A549 (cell line): ENCODE measurements at regions not wholly inside any gene's neighbourhood (a gene's known extent, or its start where the extent isn't known, plus 50 kb on each side); places are given as distances from the start of the nearest gene placed in this dataset.

Experiments
- ATAC-seq, 2 experiments: fragments of 200-7000 bp in 1 of 2; fragments of >200 bp in 1 of 2; cut with Nextera tagmentation in 1 of 2; cut with Tn5 transposase in 1 of 2; 3 replicates each; pipeline versions ENCODE4 v1.8.0 to v1.9.1; 2018 to 2020; ENCODE audit warnings: mild to moderate bottlenecking in 1 of 2, moderate library complexity in 1 of 2
- CTCF ChIA-PET: fragments of 300-600 bp; sonication (Branson Sonifier 250); formaldehyde crosslinking; extraction: SDS; loops from one replicate; lab custom pipeline; 2021; ENCODE audit warnings: antibody characterized with exemption, inconsistent platforms; lab: Yijun Ruan, JAX
- POLR2A ChIA-PET: fragments of 350-600 bp; formaldehyde crosslinking; extraction: SDS; loops from one replicate; lab custom pipeline; 2021; ENCODE audit warnings: antibody characterized with exemption, inconsistent platforms; lab: Yijun Ruan, JAX
- DNase-seq, 2 experiments: peaks; one replicate each; pipeline versions ENCODE4 v3.0.0 to v3.0.0-alpha.2; 2011 to 2016; ENCODE audit warnings: low read depth in 1 of 2, low spot score in 1 of 2
- FAIRE-seq: peaks from 2 replicates; lab custom pipeline; 2011; peaks lifted over from hg19 to GRCh38; lab: Jason Lieb, UNC
- H3K27ac ChIP-seq, 2 experiments: fragments of >200 bp; sonication (Bioruptor Twin); formaldehyde crosslinking; 3 replicates each; pipeline ENCODE4 v1.5.1; 2016 to 2017
- H3K4me1 ChIP-seq: fragments of >200 bp; sonication (Bioruptor Twin); formaldehyde crosslinking; 3 replicates; pipeline ENCODE4 v1.6.1; 2016
- H3K4me2 ChIP-seq: fragments of >200 bp; sonication (Bioruptor Twin); formaldehyde crosslinking; 3 replicates; pipeline ENCODE4 v1.6.1; 2016
- H3K4me3 ChIP-seq: fragments of >200 bp; sonication (Bioruptor Twin); formaldehyde crosslinking; 3 replicates; pipeline ENCODE4 v1.5.1; 2016
- H3K9me3 ChIP-seq: fragments of >200 bp; sonication (Bioruptor Twin); formaldehyde crosslinking; 3 replicates; pipeline ENCODE4 v1.6.1; 2016
- BHLHE40 ChIP-seq: IDR thresholded peaks from 2 replicates; pipeline ENCODE4 v1.6.1; 2012; ENCODE audit warnings: low read depth, low read length, inconsistent platforms
- CBX2 ChIP-seq: fragments of 200-600 bp; sonication (generic); IDR thresholded peaks from 2 replicates; pipeline ENCODE4 v1.6.1; 2016; ENCODE audit warnings: low read depth, mild to moderate bottlenecking, borderline replicate concordance
- EHF ChIP-seq: fragments of 250-450 bp; sonication (Bioruptor Pico); IDR thresholded peaks from 2 replicates; pipeline ENCODE4 v1.5.0; 2020; ENCODE audit warnings: mild to moderate bottlenecking
- EHMT2 ChIP-seq: fragments of 200-600 bp; sonication (generic); IDR thresholded peaks from 2 replicates; pipeline ENCODE4 v1.6.1; 2016; ENCODE audit warnings: antibody characterized with exemption, low read depth, mild to moderate bottlenecking, moderate library complexity
- EP300 ChIP-seq, 2 experiments: fragments of >200 bp; sonication (Bioruptor Twin); formaldehyde crosslinking; IDR thresholded peaks; 2 replicates in 1 of 2; 3 replicates in 1 of 2; pipeline ENCODE4 v1.6.1; 2016 to 2017
- FOSB ChIP-seq: fragments of 250-450 bp; sonication (Bioruptor Pico); IDR thresholded peaks from 2 replicates; pipeline ENCODE4 v1.5.0; 2020; ENCODE audit warnings: mild to moderate bottlenecking, moderate library complexity
- FOSL2 ChIP-seq, 2 experiments: fragments of 450-650 bp in 1 of 2; fragments of >200 bp in 1 of 2; sonication (Bioruptor Twin) in 1 of 2; formaldehyde crosslinking; IDR thresholded peaks; 2 replicates each; pipeline versions ENCODE4 v1.5.0 to v1.6.1; 2016 to 2020; ENCODE audit warnings: mild to moderate bottlenecking in 1 of 2, moderate library complexity in 1 of 2
- GATA3 ChIP-seq: IDR thresholded peaks from 2 replicates; pipeline ENCODE4 v1.6.1; 2012; ENCODE audit warnings: borderline replicate concordance
- HOXA7 ChIP-seq: fragments of 250-450 bp; sonication (Bioruptor Pico); IDR thresholded peaks from 2 replicates; pipeline ENCODE4 v1.5.0; 2020; ENCODE audit warnings: mild to moderate bottlenecking, moderate library complexity
- HOXB13 ChIP-seq: fragments of 250-450 bp; sonication (Bioruptor Pico); IDR thresholded peaks from 2 replicates; pipeline ENCODE4 v1.5.0; 2020; ENCODE audit warnings: low read depth, mild to moderate bottlenecking, moderate library complexity
- HOXB5 ChIP-seq: fragments of 250-450 bp; sonication (Bioruptor Pico); IDR thresholded peaks from 2 replicates; pipeline ENCODE4 v1.5.0; 2020; ENCODE audit warnings: mild to moderate bottlenecking, moderate library complexity
- KDM5A ChIP-seq: fragments of 200-600 bp; sonication (generic); IDR thresholded peaks from 2 replicates; pipeline ENCODE4 v1.6.1; 2016; ENCODE audit warnings: antibody characterized with exemption, mild to moderate bottlenecking
- NPAS2 ChIP-seq: fragments of 250-450 bp; sonication (Bioruptor Pico); IDR thresholded peaks from 2 replicates; pipeline ENCODE4 v1.8.0; 2022; ENCODE audit warnings: mild to moderate bottlenecking, moderate library complexity, borderline replicate concordance
- NR3C1 ChIP-seq: fragments of >200 bp; sonication (Bioruptor Twin); formaldehyde crosslinking; IDR thresholded peaks from 3 replicates; pipeline ENCODE4 v1.6.1; 2017
- PHF8 ChIP-seq: fragments of 200-600 bp; sonication (generic); IDR thresholded peaks from 2 replicates; pipeline ENCODE4 v1.6.1; 2016; ENCODE audit warnings: low read depth, mild to moderate bottlenecking, antibody characterized with exemption, moderate library complexity, borderline replicate concordance
- POLR2A ChIP-seq: IDR thresholded peaks from 2 replicates; pipeline ENCODE4 v1.6.1; 2012; ENCODE audit warnings: mild to moderate bottlenecking, low read length
- POLR2AphosphoS2 ChIP-seq: conservative IDR thresholded peaks from 2 replicates; pipeline ENCODE4 v1.6.1; 2012; ENCODE audit warnings: low read length, improper control_type of control experiment, inconsistent platforms
- RAD21 ChIP-seq, 2 experiments: fragments of >200 bp in 1 of 2; sonication (Bioruptor Twin) in 1 of 2; formaldehyde crosslinking in 1 of 2; IDR thresholded peaks in 1 of 2; conservative IDR thresholded peaks in 1 of 2; 2 replicates in 1 of 2; 3 replicates in 1 of 2; pipeline ENCODE4 v1.6.1; 2012 to 2018; ENCODE audit warnings: inconsistent platforms in 1 of 2
- RARB ChIP-seq: fragments of 250-450 bp; sonication (Bioruptor Pico); IDR thresholded peaks from 2 replicates; pipeline ENCODE4 v1.8.0; 2021; ENCODE audit warnings: mild to moderate bottlenecking, moderate library complexity
- RFX5 ChIP-seq: fragments of 450-650 bp; IDR thresholded peaks from 2 replicates; pipeline ENCODE4 v1.7.1; 2014; ENCODE audit warnings: antibody characterized with exemption, mild to moderate bottlenecking, moderate library complexity
- RNF2 ChIP-seq: fragments of 200-600 bp; sonication (generic); IDR thresholded peaks from 2 replicates; pipeline ENCODE4 v1.6.1; 2016; ENCODE audit warnings: low read depth, mild to moderate bottlenecking, antibody characterized with exemption, moderate library complexity, borderline replicate concordance
- SMC3 ChIP-seq: fragments of >200 bp; sonication (Bioruptor Twin); formaldehyde crosslinking; IDR thresholded peaks from 3 replicates; pipeline ENCODE4 v1.6.1; 2018; ENCODE audit warnings: inconsistent platforms
- TP53 ChIP-seq: fragments of 250-450 bp; sonication (Bioruptor Pico); IDR thresholded peaks from 2 replicates; pipeline ENCODE4 v1.5.0; 2021; ENCODE audit warnings: mild to moderate bottlenecking, moderate library complexity
- ZFP36 ChIP-seq: fragments of 450-650 bp; IDR thresholded peaks from 2 replicates; pipeline ENCODE4 v1.6.1; 2014; ENCODE audit warnings: borderline replicate concordance; ENCODE audit not compliant: partially characterized antibody
- ZSCAN20 ChIP-seq: fragments of 250-450 bp; sonication (Bioruptor Pico); IDR thresholded peaks from 2 replicates; pipeline ENCODE4 v1.8.0; 2022; ENCODE audit warnings: mild to moderate bottlenecking, moderate library complexity
- WGBS: methylation state at CpG from one replicate; pipeline ENCODE4 v1.1.6; 2017; ENCODE audit errors: missing lambda C conversion rate; 5-methylcytosine and 5-hydroxymethylcytosine counted together
- TF ChIP-seq, protein P1 (sequence below): fragments of 450-650 bp; IDR thresholded peaks from 2 replicates; pipeline ENCODE4 v1.6.1; 2014; ENCODE audit warnings: antibody characterized with exemption
- TF ChIP-seq, protein P2 (sequence below): fragments of 150-350 bp; IDR thresholded peaks from 2 replicates; pipeline ENCODE4 v1.6.1; 2014; ENCODE audit warnings: low read depth, mild to moderate bottlenecking, low read length
- TF ChIP-seq, protein P3 (sequence below): IDR thresholded peaks from 2 replicates; pipeline ENCODE4 v1.6.1; 2012; ENCODE audit warnings: low read depth, borderline replicate concordance
- TF ChIP-seq, protein P4 (sequence below): fragments of 250-450 bp; sonication (Bioruptor Pico); IDR thresholded peaks from 2 replicates; pipeline ENCODE4 v1.5.0; 2020; ENCODE audit warnings: low read depth, mild to moderate bottlenecking, moderate library complexity
- TF ChIP-seq, protein P5 (sequence below): fragments of >200 bp; sonication (Bioruptor Twin); formaldehyde crosslinking; IDR thresholded peaks from 2 replicates; pipeline ENCODE4 v1.6.1; 2016
- TF ChIP-seq, protein P6 (sequence below): fragments of 250-450 bp; sonication (Bioruptor Pico); IDR thresholded peaks from 2 replicates; pipeline ENCODE4 v1.5.0; 2021; ENCODE audit warnings: mild to moderate bottlenecking, moderate library complexity, borderline replicate concordance

DNA sequence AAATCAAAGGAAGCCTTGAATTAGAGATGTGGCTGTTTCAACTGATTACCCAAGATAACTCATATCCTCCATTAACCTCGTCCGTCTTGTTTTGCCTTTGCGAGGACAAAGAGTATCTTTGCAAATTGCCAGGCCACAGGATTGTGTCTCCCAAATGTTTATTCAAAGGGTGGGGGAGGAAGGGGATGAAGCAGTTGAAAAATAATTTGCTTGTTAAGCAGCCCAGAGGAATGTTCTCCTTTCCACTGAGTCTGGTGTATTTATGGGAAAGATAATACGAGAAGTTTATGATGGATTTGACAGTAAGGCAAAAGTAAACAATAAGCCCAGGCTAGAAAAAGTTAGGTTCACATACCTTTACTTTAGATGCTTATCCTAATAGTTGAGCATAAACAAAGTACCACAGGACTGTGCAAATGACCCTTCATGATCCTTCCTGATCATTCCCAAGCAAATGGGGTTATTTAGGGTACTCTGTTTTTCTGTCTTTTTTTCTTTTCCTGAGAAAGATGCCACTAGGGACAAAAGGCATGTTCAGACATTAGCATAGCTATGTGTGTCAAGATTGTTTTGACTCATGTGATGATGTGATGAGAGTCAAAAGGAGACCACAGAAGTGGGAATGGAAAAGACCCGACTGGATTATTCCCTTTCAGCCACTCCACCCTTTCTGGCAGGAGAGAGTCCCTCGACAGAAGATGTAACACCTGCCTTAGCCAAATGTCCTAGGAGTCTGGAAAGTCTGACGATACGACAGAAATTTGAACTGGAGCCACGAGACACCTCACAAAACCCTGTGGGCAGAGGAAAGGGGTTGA, 243.0 kb upstream of the GLI3 start:
- DNase-seq: no peak
- TF ChIP-seq TP53 (CRISPR knock-in tag): no peak
- no peak for TF ChIP-seq ZFP36
- TF ChIP-seq SMC3: no peak
- no peak for TF ChIP-seq RARB (CRISPR knock-in tag)
- TF ChIP-seq NPAS2 (CRISPR knock-in tag): no peak
- TF ChIP-seq POLR2AphosphoS2: no peak
- TF ChIP-seq RAD21 (conservative IDR thresholded peaks at IDR 0.05 in 1 of 2, IDR thresholded peaks at IDR 0.05 in 1 of 2): no peak
- no peak for TF ChIP-seq FOSL2 (IDR thresholded peaks at IDR 0.05)
- no peak for TF ChIP-seq FOSL2 (CRISPR knock-in tag; IDR thresholded peaks at IDR 0.05)
- no peak for TF ChIP-seq HOXB13 (CRISPR knock-in tag)
- no peak for TF ChIP-seq EP300 (IDR thresholded peaks at IDR 0.05)
- TF ChIP-seq, protein P1, sequence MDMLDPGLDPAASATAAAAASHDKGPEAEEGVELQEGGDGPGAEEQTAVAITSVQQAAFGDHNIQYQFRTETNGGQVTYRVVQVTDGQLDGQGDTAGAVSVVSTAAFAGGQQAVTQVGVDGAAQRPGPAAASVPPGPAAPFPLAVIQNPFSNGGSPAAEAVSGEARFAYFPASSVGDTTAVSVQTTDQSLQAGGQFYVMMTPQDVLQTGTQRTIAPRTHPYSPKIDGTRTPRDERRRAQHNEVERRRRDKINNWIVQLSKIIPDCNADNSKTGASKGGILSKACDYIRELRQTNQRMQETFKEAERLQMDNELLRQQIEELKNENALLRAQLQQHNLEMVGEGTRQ: no peak
- no peak for TF ChIP-seq EHF (CRISPR knock-in tag)
- TF ChIP-seq, protein P2, sequence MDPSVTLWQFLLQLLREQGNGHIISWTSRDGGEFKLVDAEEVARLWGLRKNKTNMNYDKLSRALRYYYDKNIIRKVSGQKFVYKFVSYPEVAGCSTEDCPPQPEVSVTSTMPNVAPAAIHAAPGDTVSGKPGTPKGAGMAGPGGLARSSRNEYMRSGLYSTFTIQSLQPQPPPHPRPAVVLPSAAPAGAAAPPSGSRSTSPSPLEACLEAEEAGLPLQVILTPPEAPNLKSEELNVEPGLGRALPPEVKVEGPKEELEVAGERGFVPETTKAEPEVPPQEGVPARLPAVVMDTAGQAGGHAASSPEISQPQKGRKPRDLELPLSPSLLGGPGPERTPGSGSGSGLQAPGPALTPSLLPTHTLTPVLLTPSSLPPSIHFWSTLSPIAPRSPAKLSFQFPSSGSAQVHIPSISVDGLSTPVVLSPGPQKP: no peak
- no peak for TF ChIP-seq NR3C1
- TF ChIP-seq, protein P3, sequence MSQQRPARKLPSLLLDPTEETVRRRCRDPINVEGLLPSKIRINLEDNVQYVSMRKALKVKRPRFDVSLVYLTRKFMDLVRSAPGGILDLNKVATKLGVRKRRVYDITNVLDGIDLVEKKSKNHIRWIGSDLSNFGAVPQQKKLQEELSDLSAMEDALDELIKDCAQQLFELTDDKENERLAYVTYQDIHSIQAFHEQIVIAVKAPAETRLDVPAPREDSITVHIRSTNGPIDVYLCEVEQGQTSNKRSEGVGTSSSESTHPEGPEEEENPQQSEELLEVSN: no peak
- TF ChIP-seq, protein P4, sequence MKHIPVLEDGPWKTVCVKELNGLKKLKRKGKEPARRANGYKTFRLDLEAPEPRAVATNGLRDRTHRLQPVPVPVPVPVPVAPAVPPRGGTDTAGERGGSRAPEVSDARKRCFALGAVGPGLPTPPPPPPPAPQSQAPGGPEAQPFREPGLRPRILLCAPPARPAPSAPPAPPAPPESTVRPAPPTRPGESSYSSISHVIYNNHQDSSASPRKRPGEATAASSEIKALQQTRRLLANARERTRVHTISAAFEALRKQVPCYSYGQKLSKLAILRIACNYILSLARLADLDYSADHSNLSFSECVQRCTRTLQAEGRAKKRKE (CRISPR knock-in tag): no peak
- TF ChIP-seq GATA3: no peak
- no peak for TF ChIP-seq RNF2
- FAIRE-seq: no peak
- ChIA-PET CTCF (interaction anchor here (1.6 kb wide), 1 partner anchor 19 kb away, joined by 3 read pairs; no protein-coding TSS in a partner anchor), POLR2A (no interaction called here)
- ATAC-seq: no peak
- Histone ChIP-seq H3K27ac (no peak overlapping the region), H3K4me2 (no peak overlapping the region), H3K4me1 (no peaks in the 10 kb centered on the region), H3K9me3 (no peaks in the 10 kb centered on the region), H3K4me3 (no peak overlapping the region)
- 13% methylated on average over 9 of the region's 9 CpGs for WGBS

DNA sequence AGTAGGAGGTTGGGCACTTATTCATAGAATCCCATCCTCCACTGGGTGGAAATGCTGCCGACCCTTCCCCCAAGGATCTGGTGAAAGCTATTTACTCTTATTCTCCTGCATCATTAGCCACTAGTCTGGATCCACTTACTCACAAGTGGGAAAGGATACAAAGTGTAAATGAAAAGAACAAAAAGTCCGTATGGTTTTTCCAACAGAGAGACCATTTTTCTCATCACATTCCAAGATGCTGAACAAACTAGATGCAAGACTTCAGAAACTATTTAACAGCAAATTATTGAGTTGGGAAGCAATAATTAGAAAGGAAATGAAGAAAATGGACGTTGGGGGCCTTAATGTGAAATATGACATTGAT, 242.4 kb upstream of the GLI3 start:
- ChIA-PET POLR2A (no interaction called here), CTCF (no interaction called here)
- Histone ChIP-seq H3K9me3 (no peaks in the 10 kb centered on the region), H3K27ac (no peak overlapping the region), H3K4me1 (no peaks in the 10 kb centered on the region), H3K4me2 (no peak overlapping the region), H3K4me3 (no peak overlapping the region)
- DNase-seq (no peak), FAIRE-seq (no peak), ATAC-seq (no peak)
- WGBS: 5% methylated on average over 3 of the region's 3 CpGs
- TF ChIP-seq, protein P5, sequence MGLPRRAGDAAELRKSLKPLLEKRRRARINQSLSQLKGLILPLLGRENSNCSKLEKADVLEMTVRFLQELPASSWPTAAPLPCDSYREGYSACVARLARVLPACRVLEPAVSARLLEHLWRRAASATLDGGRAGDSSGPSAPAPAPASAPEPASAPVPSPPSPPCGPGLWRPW: no peak
- TF ChIP-seq KDM5A (no peak), FOSB (CRISPR knock-in tag) (no peak), RFX5 (no peak), PHF8 (no peak), HOXB5 (CRISPR knock-in tag) (no peak), CBX2 (no peak), NR3C1 (no peak), HOXA7 (CRISPR knock-in tag) (no peak), ZSCAN20 (CRISPR knock-in tag) (no peak), ZFP36 (no peak), POLR2A (no peak), BHLHE40 (no peak), RARB (CRISPR knock-in tag) (no peak), EHMT2 (no peak)
- TF ChIP-seq, protein P6, sequence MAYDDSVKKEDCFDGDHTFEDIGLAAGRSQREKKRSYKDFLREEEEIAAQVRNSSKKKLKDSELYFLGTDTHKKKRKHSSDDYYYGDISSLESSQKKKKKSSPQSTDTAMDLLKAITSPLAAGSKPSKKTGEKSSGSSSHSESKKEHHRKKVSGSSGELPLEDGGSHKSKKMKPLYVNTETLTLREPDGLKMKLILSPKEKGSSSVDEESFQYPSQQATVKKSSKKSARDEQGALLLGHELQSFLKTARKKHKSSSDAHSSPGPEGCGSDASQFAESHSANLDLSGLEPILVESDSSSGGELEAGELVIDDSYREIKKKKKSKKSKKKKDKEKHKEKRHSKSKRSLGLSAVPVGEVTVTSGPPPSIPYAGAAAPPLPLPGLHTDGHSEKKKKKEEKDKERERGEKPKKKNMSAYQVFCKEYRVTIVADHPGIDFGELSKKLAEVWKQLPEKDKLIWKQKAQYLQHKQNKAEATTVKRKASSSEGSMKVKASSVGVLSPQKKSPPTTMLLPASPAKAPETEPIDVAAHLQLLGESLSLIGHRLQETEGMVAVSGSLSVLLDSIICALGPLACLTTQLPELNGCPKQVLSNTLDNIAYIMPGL (CRISPR knock-in tag): no peak
